GM12891 (cell line): ENCODE measurements at regions not wholly inside any gene's neighbourhood (a gene's known extent, or its start where the extent isn't known, plus 50 kb on each side); places are given as distances from the start of the nearest gene placed in this dataset.

Experiments used
- DNase-seq: peaks from one replicate; pipeline ENCODE4 v3.0.0; 2011; ENCODE audit warnings: low spot score; ENCODE audit not compliant: insufficient read length
- FAIRE-seq: peaks from 2 replicates; lab custom pipeline; 2011; peaks lifted over from hg19 to GRCh38; lab: Jason Lieb, UNC
- PAX5 ChIP-seq: IDR thresholded peaks from 2 replicates; pipeline ENCODE4 v1.6.1; 2011; ENCODE audit warnings: low read length, moderate library complexity, mild to moderate bottlenecking; ENCODE audit not compliant: insufficient read depth, severe bottlenecking
- POLR2A ChIP-seq: IDR thresholded peaks from 2 replicates; pipeline ENCODE4 v1.6.1; 2011; ENCODE audit warnings: low read depth, low read length, control low read depth
- POLR2AphosphoS5 ChIP-seq: IDR thresholded peaks from 2 replicates; pipeline ENCODE4 v1.6.1; 2011; ENCODE audit warnings: low read depth, low read length, control low read depth
- POU2F2 ChIP-seq: IDR thresholded peaks from 2 replicates; pipeline ENCODE4 v1.6.1; 2011; ENCODE audit warnings: low read depth, mild to moderate bottlenecking, control low read depth, low read length, moderate library complexity
- SPI1 ChIP-seq: IDR thresholded peaks from 2 replicates; pipeline ENCODE4 v1.6.1; 2011; ENCODE audit warnings: low read depth, low read length, control low read depth
- TAF1 ChIP-seq: IDR thresholded peaks from 2 replicates; pipeline ENCODE4 v1.6.1; 2011; ENCODE audit warnings: low read depth, low read length, control low read depth

- no peak for TF ChIP-seq POLR2AphosphoS5
- no peak for TF ChIP-seq POLR2A
- TF ChIP-seq PAX5, result no peak
- no peak for TF ChIP-seq POU2F2
- TF ChIP-seq TAF1, result no peak
- no peak for TF ChIP-seq SPI1
- no peak for FAIRE-seq
- DNase-seq, result no peak
Observed at GRCh38 chr2:16005816-16006536, 65.6 kb downstream of the MYCN start.

GRCh38 chr2:16005389-16005788, 65.0 kb downstream of the MYCN start:
- FAIRE-seq, result no peak
- no peak for DNase-seq

GRCh38 chr2:16003809-16004208, 63.5 kb downstream of the MYCN start:
- FAIRE-seq (no peak), DNase-seq (no peak)
- TF ChIP-seq TAF1 (no peak), POU2F2 (no peak), SPI1 (no peak), POLR2A (no peak), PAX5 (no peak), POLR2AphosphoS5 (no peak)

More at GRCh38 chr2:16005389-16005788, 65.0 kb downstream of the MYCN start:
- TF ChIP-seq POU2F2 (no peak), POLR2A (no peak), POLR2AphosphoS5 (no peak), SPI1 (no peak), TAF1 (no peak), PAX5 (no peak)

GRCh38 chr2:16003152-16003551, 62.8 kb downstream of the MYCN start:
- no peak for DNase-seq
- TF ChIP-seq TAF1, result no peak
- TF ChIP-seq POU2F2, result no peak
- TF ChIP-seq POLR2AphosphoS5, result no peak
- no peak for TF ChIP-seq PAX5
- TF ChIP-seq SPI1, result no peak
- no peak for TF ChIP-seq POLR2A
- no peak for FAIRE-seq

GRCh38 chr2:16002575-16002974, 62.2 kb downstream of the MYCN start:
- DNase-seq, result no peak
- no peak for FAIRE-seq
- TF ChIP-seq PAX5 (no peak), POLR2AphosphoS5 (no peak), POU2F2 (no peak)

- FAIRE-seq, result no peak
Observed at GRCh38 chr2:16002144-16002543, 61.8 kb downstream of the MYCN start.

GRCh38 chr2:16000642-16001041, 60.3 kb downstream of the MYCN start:
- TF ChIP-seq POLR2AphosphoS5 (no peak), POU2F2 (no peak)
- DNase-seq, result no peak
- no peak for FAIRE-seq

More at GRCh38 chr2:16002144-16002543, 61.8 kb downstream of the MYCN start:
- TF ChIP-seq POLR2A (no peak), SPI1 (no peak), POU2F2 (no peak), TAF1 (no peak), POLR2AphosphoS5 (no peak), PAX5 (no peak)
- DNase-seq, result no peak

GRCh38 chr2:15999596-16000469, 59.5 kb downstream of the MYCN start:
- FAIRE-seq, result no peak
- no peak for DNase-seq
- no peak for TF ChIP-seq TAF1
- TF ChIP-seq POU2F2, result no peak
- TF ChIP-seq POLR2A, result no peak
- TF ChIP-seq PAX5, result no peak
- TF ChIP-seq POLR2AphosphoS5, result no peak
- no peak for TF ChIP-seq SPI1

- FAIRE-seq (no peak), DNase-seq (no peak)
- TF ChIP-seq POU2F2 (no peak), POLR2A (no peak), POLR2AphosphoS5 (no peak), SPI1 (no peak), TAF1 (no peak), PAX5 (no peak)
Observed at GRCh38 chr2:15997728-15998280, 57.5 kb downstream of the MYCN start.
